Osteocyte (in vitro differentiated cells): ENCODE measurements at regions not wholly inside any gene's neighbourhood (a gene's known extent, or its start where the extent isn't known, plus 50 kb on each side); places are given as distances from the start of the nearest gene placed in this dataset.

Source experiments
- DNase-seq: peaks from one replicate; pipeline ENCODE4 v3.0.0; 2021; ENCODE audit warnings: mixed read lengths; ENCODE audit not compliant: unreplicated experiment; ENCODE audit errors: extremely low spot score
- H3K27ac Mint-ChIP-seq: one replicate; pipeline ENCODE4 v1.8.0; 2021; ENCODE audit warnings: mild to moderate bottlenecking, mixed read lengths; ENCODE audit not compliant: unreplicated experiment
- H3K27me3 Mint-ChIP-seq: one replicate; pipeline ENCODE4 v1.8.0; 2021; ENCODE audit warnings: mixed read lengths; ENCODE audit not compliant: unreplicated experiment
- H3K36me3 Mint-ChIP-seq: one replicate; pipeline ENCODE4 v1.8.0; 2021; ENCODE audit warnings: mixed read lengths; ENCODE audit not compliant: unreplicated experiment
- H3K4me1 Mint-ChIP-seq: one replicate; pipeline ENCODE4 v1.8.0; 2021; ENCODE audit warnings: mixed read lengths; ENCODE audit not compliant: unreplicated experiment
- H3K4me3 Mint-ChIP-seq: one replicate; pipeline ENCODE4 v1.8.0; 2021; ENCODE audit warnings: mild to moderate bottlenecking, moderate library complexity, mixed read lengths; ENCODE audit not compliant: unreplicated experiment
- H3K9me3 Mint-ChIP-seq: one replicate; pipeline ENCODE4 v1.8.0; 2021; ENCODE audit warnings: mixed read lengths; ENCODE audit not compliant: unreplicated experiment
- CTCF ChIP-seq: fragments of 200-600 bp; sonication (generic); IDR thresholded peaks from 2 replicates; pipeline ENCODE4 v1.5.0; 2021; ENCODE audit warnings: antibody characterized with exemption, mild to moderate bottlenecking, moderate library complexity

DNA sequence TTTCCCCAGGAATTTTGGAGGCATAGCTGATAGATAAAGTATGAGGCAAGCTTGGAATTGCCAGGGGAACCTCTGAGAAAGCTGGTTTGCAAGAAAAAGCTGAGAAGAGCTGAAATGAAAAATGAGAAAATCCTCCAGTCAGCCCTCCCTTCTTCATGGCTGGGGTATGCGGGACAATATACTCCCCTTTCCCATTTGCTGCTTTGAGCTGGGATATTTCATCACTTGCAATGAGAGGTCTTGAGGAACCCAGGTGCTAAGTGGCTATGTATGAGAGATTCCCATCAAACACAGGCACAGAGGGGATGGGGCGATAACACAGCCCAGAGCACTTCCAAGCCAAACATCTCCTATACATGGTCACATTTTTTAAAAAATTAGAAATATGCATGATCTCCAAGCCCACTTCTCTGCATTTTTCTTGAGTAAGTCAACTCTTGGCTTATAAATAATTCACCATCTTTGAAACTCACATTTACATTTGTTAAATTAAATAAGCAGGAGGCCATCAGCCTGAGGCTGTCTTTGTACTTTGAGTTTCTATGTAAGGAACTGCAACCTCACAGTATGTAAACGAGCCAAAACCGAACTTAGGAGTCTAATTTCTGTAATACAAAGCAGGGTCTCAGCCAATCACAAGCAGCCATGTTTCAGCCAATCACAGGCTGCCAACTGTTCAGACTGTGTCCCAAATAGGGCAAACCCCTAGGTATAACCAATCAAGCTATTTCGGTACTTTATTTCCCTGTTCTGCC, 983.6 kb upstream of the NR2F2 start:
- no peak for DNase-seq
- Mint-ChIP-seq H3K36me3 (no peaks in the 10 kb centered on the region), H3K27me3 (no peaks in the 10 kb centered on the region), H3K9me3 (peaks cover 3% of the 10 kb centered on the region), H3K27ac (peak overlapping the region; percentile 80), H3K4me1 (peaks cover 20% of the 10 kb centered on the region), H3K4me3 (no peak overlapping the region)
- TF ChIP-seq CTCF: no peak

DNA sequence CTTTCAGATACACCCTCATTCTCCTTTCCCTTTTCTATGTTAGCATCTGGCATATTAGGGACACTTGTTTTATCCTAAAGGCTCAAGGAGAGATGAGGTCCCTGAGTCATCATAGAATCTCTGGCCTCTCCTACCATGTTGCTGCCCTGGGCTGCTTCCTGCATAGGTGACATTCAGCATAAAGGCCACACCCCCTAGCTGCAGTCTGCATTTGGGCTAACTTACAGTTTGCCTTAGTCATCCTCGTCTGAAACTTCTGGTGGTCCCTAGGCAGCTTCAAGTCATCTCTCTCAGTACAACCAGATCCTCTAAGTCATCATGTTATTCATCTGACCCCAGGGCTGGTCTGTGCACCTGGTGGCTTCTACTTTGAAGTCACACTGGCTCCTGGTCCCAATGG, 982.7 kb upstream of the NR2F2 start:
- H3K4me3 Mint-ChIP-seq: no peak overlapping the region
- peaks cover 20% of the 10 kb centered on the region for H3K4me1 Mint-ChIP-seq
- no peak for TF ChIP-seq CTCF
- DNase-seq: no peak
- H3K36me3 Mint-ChIP-seq: no peaks in the 10 kb centered on the region
- H3K9me3 Mint-ChIP-seq: peaks cover 3% of the 10 kb centered on the region
- H3K27me3 Mint-ChIP-seq: no peaks in the 10 kb centered on the region
- H3K27ac Mint-ChIP-seq: no peak overlapping the region

DNA sequence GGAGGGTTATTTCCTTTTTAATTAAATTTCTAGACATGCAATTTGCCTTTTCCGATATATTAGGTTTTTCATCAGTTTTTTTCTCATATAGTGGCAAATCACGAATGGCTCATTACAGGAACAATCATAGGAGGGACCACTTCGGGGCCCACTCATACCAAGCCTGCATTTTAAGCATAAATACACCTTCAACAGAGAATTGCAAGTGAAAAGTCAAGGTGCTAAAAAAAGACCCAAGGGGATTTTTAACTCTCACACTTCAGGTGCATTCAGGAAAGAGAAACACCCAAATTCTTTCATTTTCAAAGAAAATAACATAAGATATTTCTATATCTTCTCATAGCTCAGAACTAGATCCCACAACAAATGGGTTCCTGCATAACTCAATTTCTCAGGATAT, 979.6 kb upstream of the NR2F2 start:
- Mint-ChIP-seq H3K36me3 (no peaks in the 10 kb centered on the region), H3K27ac (no peak overlapping the region), H3K27me3 (no peaks in the 10 kb centered on the region), H3K9me3 (peaks cover 3% of the 10 kb centered on the region), H3K4me1 (peaks cover 19% of the 10 kb centered on the region), H3K4me3 (no peak overlapping the region)
- no peak for DNase-seq
- no peak for TF ChIP-seq CTCF

- DNase-seq: no peak
- TF ChIP-seq CTCF: no peak
- Mint-ChIP-seq H3K4me3 (no peak overlapping the region), H3K36me3 (peaks cover 2% of the 10 kb centered on the region), H3K27me3 (no peaks in the 10 kb centered on the region), H3K9me3 (peaks cover 3% of the 10 kb centered on the region), H3K4me1 (peaks cover 12% of the 10 kb centered on the region), H3K27ac (no peak overlapping the region)
Observed at GRCh38 chr15:95352631-95353187, 977.8 kb upstream of the NR2F2 start.

- Mint-ChIP-seq H3K27ac (no peak overlapping the region), H3K4me1 (peaks cover 11% of the 10 kb centered on the region), H3K4me3 (no peak overlapping the region), H3K27me3 (no peaks in the 10 kb centered on the region), H3K9me3 (peaks cover 1% of the 10 kb centered on the region), H3K36me3 (peaks cover 2% of the 10 kb centered on the region)
- no peak for TF ChIP-seq CTCF
- DNase-seq: no peak
Observed at GRCh38 chr15:95353512-95353911, 977.0 kb upstream of the NR2F2 start.
